Tibial nerve (tissue), 4 donors: ENCODE measurements at regions not wholly inside any gene's neighbourhood (a gene's known extent, or its start where the extent isn't known, plus 50 kb on each side); places are given as distances from the start of the nearest gene placed in this dataset.
A peak's percentile ranks its signal among the peaks of the same experiment; 100 is the strongest.
"Not testable (repeated sequence)": the region's sequence is repeated elsewhere in the genome, so short reads cannot be mapped to it uniquely, and the experiment has no call there.

Source experiments
- DNase-seq, 2 donors: peaks; one replicate each; pipeline ENCODE4 v3.0.0-alpha.2; 2019; ENCODE audit warnings: low spot score in 2 of 2
- H3K27ac ChIP-seq, 4 donors: fragments of 200-600 bp; sonication (generic) in 3 of 4; one replicate each; pipeline ENCODE4 v1.5.1; 2017 to 2019; ENCODE audit warnings: mild to moderate bottlenecking in 1 of 4
- H3K27me3 ChIP-seq, 2 donors: fragments of 200-600 bp; sonication (generic) in 1 of 2; one replicate each; pipeline versions ENCODE4 v1.5.1 to v1.6.0; 2017 to 2019
- H3K36me3 ChIP-seq, 3 donors: fragments of 200-600 bp; sonication (generic); one replicate each; pipeline ENCODE4 v1.5.1; 2018 to 2019
- H3K4me1 ChIP-seq, 4 donors: fragments of 200-600 bp; sonication (generic) in 3 of 4; one replicate each; pipeline ENCODE4 v1.5.1; 2017 to 2019
- H3K4me3 ChIP-seq, 4 donors: fragments of 200-600 bp; sonication (generic) in 3 of 4; one replicate each; pipeline ENCODE4 v1.5.1; 2017 to 2019; ENCODE audit warnings: mild to moderate bottlenecking in 1 of 4, moderate library complexity in 1 of 4
- H3K9me3 ChIP-seq, 4 donors: fragments of 200-600 bp; sonication (generic) in 3 of 4; one replicate each; pipeline ENCODE4 v1.5.1; 2017 to 2019
- EP300 ChIP-seq, 2 donors: sonication (generic); formaldehyde crosslinking; IDR thresholded peaks; one replicate each; pipeline ENCODE4 v1.6.1; 2017; ENCODE audit warnings: antibody characterized with exemption in 2 of 2, mild to moderate bottlenecking in 1 of 2
- POLR2A ChIP-seq, 2 donors: fragments of 450-650 bp; IDR thresholded peaks; one replicate each; pipeline ENCODE4 v1.6.1; 2017; ENCODE audit warnings: antibody characterized with exemption in 2 of 2, mild to moderate bottlenecking in 2 of 2, moderate library complexity in 2 of 2
- WGBS, 2 donors: methylation state at CpG; one replicate each; pipeline ENCODE4 v1.1.5; 2018; 5-methylcytosine and 5-hydroxymethylcytosine counted together
- TF ChIP-seq, protein P1 (sequence below), 5 experiments: fragments of 200-600 bp in 3 of 5; fragments of 450-650 bp in 2 of 5; sonication (generic) in 3 of 5; IDR thresholded peaks; one replicate each; pipeline ENCODE4 v1.5.1; 2016 to 2019; ENCODE audit warnings: antibody characterized with exemption in 5 of 5, mild to moderate bottlenecking in 3 of 5, moderate library complexity in 2 of 5

- no peaks in the 10 kb centered on the region for H3K9me3 ChIP-seq
- no peaks in the 10 kb centered on the region for H3K4me1 ChIP-seq
- H3K27me3 ChIP-seq = no peaks in the 10 kb centered on the region
- no peak for DNase-seq
- H3K27ac ChIP-seq = no peak overlapping the region
- TF ChIP-seq EP300 (IDR thresholded peaks at IDR 0.05) = no peak
- TF ChIP-seq POLR2A (IDR thresholded peaks at IDR 0.05) = no peak
- TF ChIP-seq, protein P1, sequence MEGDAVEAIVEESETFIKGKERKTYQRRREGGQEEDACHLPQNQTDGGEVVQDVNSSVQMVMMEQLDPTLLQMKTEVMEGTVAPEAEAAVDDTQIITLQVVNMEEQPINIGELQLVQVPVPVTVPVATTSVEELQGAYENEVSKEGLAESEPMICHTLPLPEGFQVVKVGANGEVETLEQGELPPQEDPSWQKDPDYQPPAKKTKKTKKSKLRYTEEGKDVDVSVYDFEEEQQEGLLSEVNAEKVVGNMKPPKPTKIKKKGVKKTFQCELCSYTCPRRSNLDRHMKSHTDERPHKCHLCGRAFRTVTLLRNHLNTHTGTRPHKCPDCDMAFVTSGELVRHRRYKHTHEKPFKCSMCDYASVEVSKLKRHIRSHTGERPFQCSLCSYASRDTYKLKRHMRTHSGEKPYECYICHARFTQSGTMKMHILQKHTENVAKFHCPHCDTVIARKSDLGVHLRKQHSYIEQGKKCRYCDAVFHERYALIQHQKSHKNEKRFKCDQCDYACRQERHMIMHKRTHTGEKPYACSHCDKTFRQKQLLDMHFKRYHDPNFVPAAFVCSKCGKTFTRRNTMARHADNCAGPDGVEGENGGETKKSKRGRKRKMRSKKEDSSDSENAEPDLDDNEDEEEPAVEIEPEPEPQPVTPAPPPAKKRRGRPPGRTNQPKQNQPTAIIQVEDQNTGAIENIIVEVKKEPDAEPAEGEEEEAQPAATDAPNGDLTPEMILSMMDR (IDR thresholded peaks at IDR 0.05) = no peak
- no peak overlapping the region for H3K4me3 ChIP-seq
- no peaks in the 10 kb centered on the region for H3K36me3 ChIP-seq
- WGBS, 2 donors = 92 to 93% methylated on average over 2 to 3 of the region's 3 CpGs
These were observed 718.8 kb upstream of the PKDCC start for GRCh38 chr2:41329040-41329439.

DNA sequence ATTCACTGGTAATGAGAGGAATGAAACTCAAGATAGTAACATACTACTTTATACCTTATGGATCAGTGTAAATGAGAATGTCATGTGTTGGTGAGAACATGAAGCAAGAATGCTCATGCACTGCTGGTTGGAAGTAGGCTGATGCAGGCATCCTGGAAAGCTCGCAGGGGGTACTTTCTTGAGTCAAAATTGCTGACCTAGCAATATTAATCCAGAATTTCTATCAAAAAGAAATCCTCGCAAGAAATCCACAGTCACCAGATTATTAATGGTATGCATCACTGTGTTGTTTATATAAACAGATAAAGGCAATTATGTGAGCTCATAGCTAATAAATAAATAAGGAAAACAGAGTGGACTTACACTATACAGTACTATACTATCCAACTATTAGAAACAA, 713.7 kb upstream of the PKDCC start:
- TF ChIP-seq EP300 (IDR thresholded peaks at IDR 0.05) (no peak), POLR2A (IDR thresholded peaks at IDR 0.05) (no peak)

GRCh38 chr2:41335573-41335972, 712.2 kb upstream of the PKDCC start:
- H3K36me3 ChIP-seq, H3K4me3 ChIP-seq, DNase-seq, H3K9me3 ChIP-seq, H3K27ac ChIP-seq, H3K27me3 ChIP-seq: not testable (repeated sequence)
- 95 to 98% methylated on average over 7 to 16 of the region's 31 CpGs for WGBS, 2 donors
- peaks cover 0 to 20% (median 4%) of the 10 kb centered on the region in 4 donors for H3K4me1 ChIP-seq

More for the DNA sequence above, 713.7 kb upstream of the PKDCC start:
- Histone ChIP-seq H3K4me3 (no peak overlapping the region), H3K27ac (peak overlapping the region in 1 of 4 donors; percentile 17), H3K27me3 (no peaks in the 10 kb centered on the region), H3K36me3 (no peaks in the 10 kb centered on the region), H3K9me3 (no peaks in the 10 kb centered on the region), H3K4me1 (peaks cover 0 to 19% (median 4%) of the 10 kb centered on the region in 4 donors)
- no peak for DNase-seq
- 89 to 91% methylated on average over 2 of the region's 2 CpGs for WGBS, 2 donors

- H3K36me3 ChIP-seq = no peaks in the 10 kb centered on the region
- H3K4me3 ChIP-seq = no peak overlapping the region
- no peaks in the 10 kb centered on the region for H3K9me3 ChIP-seq
- H3K27ac ChIP-seq = no peak overlapping the region
- H3K4me1 ChIP-seq = peaks cover 0 to 20% (median 4%) of the 10 kb centered on the region in 4 donors
- no peak for DNase-seq
- no peak for TF ChIP-seq EP300 (IDR thresholded peaks at IDR 0.05)
- 40% methylated on average over 4 of the region's 4 CpGs for WGBS, 2 donors
- H3K27me3 ChIP-seq = no peaks in the 10 kb centered on the region
These were observed 709.9 kb upstream of the PKDCC start for GRCh38 chr2:41337956-41338355.

GRCh38 chr2:41344529-41344928, 703.3 kb upstream of the PKDCC start:
- TF ChIP-seq EP300 (IDR thresholded peaks at IDR 0.05) = no peak
- no peak for TF ChIP-seq POLR2A (IDR thresholded peaks at IDR 0.05)
- TF ChIP-seq, protein P1 (IDR thresholded peaks at IDR 0.05) = no peak

DNA sequence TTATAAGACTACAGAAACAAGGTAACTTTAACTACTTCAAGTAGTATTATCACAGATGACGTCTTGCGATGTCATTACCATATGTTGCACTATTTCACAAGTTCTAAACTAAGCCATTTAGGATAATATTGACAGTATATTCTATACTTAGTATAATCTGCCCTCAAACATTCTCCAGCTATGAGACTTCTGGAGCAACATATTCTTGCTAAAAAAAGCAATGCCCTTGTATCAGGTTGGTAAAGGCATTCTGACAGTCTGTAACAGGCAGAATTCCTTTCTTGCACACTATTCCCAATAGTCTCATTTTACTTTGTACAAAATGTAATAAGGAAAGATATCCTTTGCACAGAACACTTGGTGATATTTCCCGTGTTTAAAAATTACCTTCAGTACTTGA, 694.8 kb upstream of the PKDCC start:
- Histone ChIP-seq H3K4me3 (no peak overlapping the region), H3K9me3 (no peaks in the 10 kb centered on the region), H3K4me1 (no peaks in the 10 kb centered on the region), H3K27ac (no peak overlapping the region), H3K36me3 (no peaks in the 10 kb centered on the region), H3K27me3 (no peaks in the 10 kb centered on the region)
- DNase-seq = no peak
- TF ChIP-seq POLR2A (IDR thresholded peaks at IDR 0.05) (no peak), EP300 (IDR thresholded peaks at IDR 0.05) (no peak)
- TF ChIP-seq, protein P1 (IDR thresholded peaks at IDR 0.05) = no peak
- 85 to 86% methylated on average over 3 of the region's 3 CpGs for WGBS, 2 donors

More at GRCh38 chr2:41344529-41344928, 703.3 kb upstream of the PKDCC start:
- H3K27ac ChIP-seq = no peak overlapping the region
- no peaks in the 10 kb centered on the region for H3K36me3 ChIP-seq
- no peaks in the 10 kb centered on the region for H3K9me3 ChIP-seq
- no peak overlapping the region for H3K4me3 ChIP-seq
- no peaks in the 10 kb centered on the region for H3K4me1 ChIP-seq
- H3K27me3 ChIP-seq = no peaks in the 10 kb centered on the region
- DNase-seq = no peak

GRCh38 chr2:41355794-41356193, 692.0 kb upstream of the PKDCC start:
- H3K9me3 ChIP-seq = peaks cover 0 to 10% (median 0%) of the 10 kb centered on the region in 4 donors
- no peaks in the 10 kb centered on the region for H3K27me3 ChIP-seq
- 86 to 90% methylated on average over 2 of the region's 2 CpGs for WGBS, 2 donors
- no peak overlapping the region for H3K4me3 ChIP-seq
- no peak for TF ChIP-seq POLR2A (IDR thresholded peaks at IDR 0.05)
- TF ChIP-seq EP300 (IDR thresholded peaks at IDR 0.05) = no peak
- TF ChIP-seq, protein P1 (IDR thresholded peaks at IDR 0.05) = no peak
- no peak for DNase-seq
- no peaks in the 10 kb centered on the region for H3K36me3 ChIP-seq
- H3K4me1 ChIP-seq = no peaks in the 10 kb centered on the region
- no peak overlapping the region for H3K27ac ChIP-seq
